Activated CD8-positive, alpha-beta T cell treated with anti-CD3 and anti-CD28 coated beads, Interleukin-2, amount 10 ng/mL, durations not matched to agents 7 days and 5 days (primary cell): ENCODE measurements at regions not wholly inside any gene's neighbourhood (a gene's known extent, or its start where the extent isn't known, plus 50 kb on each side); places are given as distances from the start of the nearest gene placed in this dataset.
A peak's percentile ranks its signal among the peaks of the same experiment; 100 is the strongest.
"Not testable (repeated sequence)": the region's sequence is repeated elsewhere in the genome, so short reads cannot be mapped to it uniquely, and the experiment has no call there.

Experiments
- ATAC-seq: fragments of 150-1000 bp; cut with Tn5 transposase; one replicate; pipeline ENCODE4 v1.10.0; 2021; ENCODE audit warnings: moderate library complexity
- CTCF ChIA-PET: fragments of 350-600 bp; sonication (Branson Sonifier 250); formaldehyde crosslinking; loops from one replicate; lab custom pipeline; 2021; ENCODE audit warnings: antibody characterized with exemption; lab: Charles Lee
- POLR2A ChIA-PET: fragments of 350-600 bp; sonication (Branson Sonifier 250); formaldehyde crosslinking; loops from one replicate; lab custom pipeline; 2021; ENCODE audit warnings: antibody characterized with exemption; lab: Charles Lee
- DNase-seq: peaks from one replicate; pipeline ENCODE4 v3.0.0-alpha.2; 2020
- H3K27ac Mint-ChIP-seq: one replicate; pipeline ENCODE4 v1.8.0; 2021; ENCODE audit warnings: mild to moderate bottlenecking, mixed read lengths
- H3K27me3 Mint-ChIP-seq: one replicate; pipeline ENCODE4 v1.8.0; 2021; ENCODE audit warnings: low read depth, mixed read lengths
- H3K36me3 Mint-ChIP-seq: one replicate; pipeline ENCODE4 v1.8.0; 2021; ENCODE audit warnings: low read depth, mixed read lengths
- H3K4me1 Mint-ChIP-seq: one replicate; pipeline ENCODE4 v1.8.0; 2021; ENCODE audit warnings: low read depth, mixed read lengths
- H3K4me3 Mint-ChIP-seq: one replicate; pipeline ENCODE4 v1.8.0; 2021; ENCODE audit warnings: mild to moderate bottlenecking, mixed read lengths
- H3K9me3 Mint-ChIP-seq: one replicate; pipeline ENCODE4 v1.8.0; 2022; ENCODE audit warnings: mixed read lengths; ENCODE audit not compliant: insufficient read depth

GRCh38 chr10:78096486-78096885 is 62.8 kb downstream of the RPS24 start:
- POLR2A ChIA-PET, CTCF ChIA-PET, ATAC-seq, H3K4me3 Mint-ChIP-seq: not testable (repeated sequence)
- Mint-ChIP-seq H3K27ac (peak overlapping the region; percentile 43), H3K27me3 (peaks cover 27% of the 10 kb centered on the region), H3K9me3 (peaks cover 15% of the 10 kb centered on the region), H3K36me3 (peaks cover 15% of the 10 kb centered on the region), H3K4me1 (peaks cover 24% of the 10 kb centered on the region)
- peak; percentile 66 for DNase-seq

DNA sequence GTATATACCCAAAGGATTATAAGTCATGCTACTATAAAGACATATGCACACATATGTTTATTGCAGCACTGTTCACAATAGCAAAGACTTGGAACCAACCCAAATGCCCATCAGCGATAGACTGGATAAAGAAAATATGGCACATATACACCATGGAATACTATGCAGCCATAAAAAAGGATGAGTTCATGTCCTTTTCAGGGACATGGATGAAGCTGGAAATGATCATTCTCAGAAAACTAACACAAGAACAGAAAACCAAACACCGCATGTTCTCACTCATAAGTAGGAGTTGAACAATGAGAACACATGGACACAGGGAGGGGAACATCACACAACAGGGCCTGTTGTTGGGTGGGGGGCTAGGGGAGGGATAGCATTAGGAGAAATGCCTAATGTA is 68.9 kb downstream of the RPS24 start:
- peaks cover 28% of the 10 kb centered on the region for H3K27me3 Mint-ChIP-seq

GRCh38 chr10:78109210-78109609 is 75.5 kb downstream of the RPS24 start:
- H3K4me1 Mint-ChIP-seq = no peaks in the 10 kb centered on the region
- H3K27me3 Mint-ChIP-seq = peaks cover 21% of the 10 kb centered on the region
- H3K9me3 Mint-ChIP-seq = peaks cover 4% of the 10 kb centered on the region
- ATAC-seq (no peak), DNase-seq (no peak)
- no peaks in the 10 kb centered on the region for H3K36me3 Mint-ChIP-seq
- ChIA-PET CTCF (no interaction called here), POLR2A (no interaction called here)
- H3K27ac Mint-ChIP-seq = no peak overlapping the region
- H3K4me3 Mint-ChIP-seq = no peak overlapping the region

More for the DNA sequence above, 68.9 kb downstream of the RPS24 start:
- CTCF ChIA-PET, H3K36me3 Mint-ChIP-seq, DNase-seq, H3K4me1 Mint-ChIP-seq, H3K4me3 Mint-ChIP-seq, ATAC-seq, H3K27ac Mint-ChIP-seq, POLR2A ChIA-PET: not testable (repeated sequence)
- H3K9me3 Mint-ChIP-seq = peaks cover 34% of the 10 kb centered on the region

DNA sequence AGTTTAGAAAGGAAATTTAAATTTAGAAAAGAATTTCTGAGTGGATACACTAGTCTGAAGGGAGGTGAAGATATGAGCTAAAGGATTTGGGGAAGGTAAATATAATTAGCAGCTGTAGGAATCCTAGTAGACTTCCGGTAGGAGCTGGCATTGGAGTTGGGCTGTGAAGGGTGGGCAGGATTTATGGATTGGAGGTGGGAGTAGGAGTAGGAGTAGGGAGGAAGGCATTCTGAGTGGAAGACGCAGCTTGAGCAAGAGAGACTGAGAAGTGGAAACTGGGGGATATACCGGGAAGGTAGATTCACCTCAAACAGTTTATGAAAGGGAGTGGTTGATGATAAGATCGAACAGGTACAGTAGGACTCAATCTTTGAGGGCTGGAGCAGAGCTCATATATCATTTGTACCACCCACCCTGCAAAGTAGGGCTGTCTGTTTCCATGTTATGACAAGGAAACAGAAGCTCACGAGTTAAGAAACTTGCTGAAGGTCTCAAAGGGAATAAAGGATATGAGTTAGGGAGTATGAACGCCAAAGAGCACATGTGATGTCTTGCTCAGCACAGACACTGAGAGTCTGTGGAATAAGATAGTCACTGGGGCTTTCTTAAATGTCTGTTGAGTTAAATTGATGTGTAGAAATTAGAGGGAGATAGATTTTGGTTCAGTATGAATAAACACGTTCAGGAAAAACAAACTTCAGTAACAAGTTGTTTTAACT is 81.6 kb downstream of the RPS24 start:
- no peak for DNase-seq
- Mint-ChIP-seq H3K27me3 (peaks cover 25% of the 10 kb centered on the region), H3K4me3 (no peak overlapping the region), H3K9me3 (no peaks in the 10 kb centered on the region), H3K27ac (no peak overlapping the region), H3K36me3 (no peaks in the 10 kb centered on the region), H3K4me1 (no peaks in the 10 kb centered on the region)
- no peak for ATAC-seq
- ChIA-PET POLR2A (no interaction called here), CTCF (no interaction called here)

GRCh38 chr10:78116361-78116760 is 82.7 kb downstream of the RPS24 start:
- Mint-ChIP-seq H3K9me3 (peaks cover 7% of the 10 kb centered on the region), H3K27ac (no peak overlapping the region), H3K27me3 (peaks cover 26% of the 10 kb centered on the region), H3K36me3 (no peaks in the 10 kb centered on the region), H3K4me3 (no peak overlapping the region), H3K4me1 (no peaks in the 10 kb centered on the region)
- no peak for ATAC-seq
- CTCF ChIA-PET = no interaction called here
- no peak for DNase-seq
- POLR2A ChIA-PET = no interaction called here

GRCh38 chr10:78118591-78118990 is 84.9 kb downstream of the RPS24 start:
- no peak for DNase-seq
- ATAC-seq = no peak
- ChIA-PET POLR2A (no interaction called here), CTCF (no interaction called here)
- no peak overlapping the region for H3K4me3 Mint-ChIP-seq
- H3K9me3 Mint-ChIP-seq = peaks cover 24% of the 10 kb centered on the region
- H3K4me1 Mint-ChIP-seq = no peaks in the 10 kb centered on the region
- peaks cover 18% of the 10 kb centered on the region for H3K27me3 Mint-ChIP-seq
- no peak overlapping the region for H3K27ac Mint-ChIP-seq
- H3K36me3 Mint-ChIP-seq = no peaks in the 10 kb centered on the region

DNA sequence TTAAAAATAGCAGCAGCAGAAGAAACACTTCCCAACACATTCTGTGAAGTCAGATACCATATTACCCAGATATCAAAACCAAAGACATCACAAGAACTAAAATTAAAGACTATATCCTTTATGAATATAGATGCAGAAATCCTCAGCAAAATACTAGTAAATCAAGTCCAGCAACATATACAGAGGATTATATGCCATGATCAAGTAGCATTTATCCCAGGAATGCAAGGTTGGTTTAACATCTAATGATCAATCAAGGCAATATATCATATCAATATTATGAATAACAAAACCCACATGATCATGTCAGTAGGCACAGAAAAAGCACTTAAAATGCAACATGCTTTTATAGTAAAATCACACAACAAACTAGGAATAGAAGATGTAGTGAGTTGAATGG is 88.1 kb downstream of the RPS24 start:
- ChIA-PET CTCF (no interaction called here), POLR2A (no interaction called here)
- peaks cover 24% of the 10 kb centered on the region for H3K9me3 Mint-ChIP-seq
- no peak for DNase-seq
- H3K27ac Mint-ChIP-seq = no peak overlapping the region
- ATAC-seq = no peak
- no peaks in the 10 kb centered on the region for H3K4me1 Mint-ChIP-seq
- no peak overlapping the region for H3K4me3 Mint-ChIP-seq
- peaks cover 6% of the 10 kb centered on the region for H3K27me3 Mint-ChIP-seq
- no peaks in the 10 kb centered on the region for H3K36me3 Mint-ChIP-seq

- ATAC-seq = no peak
- Mint-ChIP-seq H3K36me3 (no peaks in the 10 kb centered on the region), H3K27ac (no peak overlapping the region), H3K27me3 (peaks cover 6% of the 10 kb centered on the region), H3K9me3 (peaks cover 24% of the 10 kb centered on the region), H3K4me3 (no peak overlapping the region), H3K4me1 (no peaks in the 10 kb centered on the region)
- ChIA-PET CTCF (no interaction called here), POLR2A (no interaction called here)
- DNase-seq = no peak
Measured at GRCh38 chr10:78124167-78124566, 90.5 kb downstream of the RPS24 start.

DNA sequence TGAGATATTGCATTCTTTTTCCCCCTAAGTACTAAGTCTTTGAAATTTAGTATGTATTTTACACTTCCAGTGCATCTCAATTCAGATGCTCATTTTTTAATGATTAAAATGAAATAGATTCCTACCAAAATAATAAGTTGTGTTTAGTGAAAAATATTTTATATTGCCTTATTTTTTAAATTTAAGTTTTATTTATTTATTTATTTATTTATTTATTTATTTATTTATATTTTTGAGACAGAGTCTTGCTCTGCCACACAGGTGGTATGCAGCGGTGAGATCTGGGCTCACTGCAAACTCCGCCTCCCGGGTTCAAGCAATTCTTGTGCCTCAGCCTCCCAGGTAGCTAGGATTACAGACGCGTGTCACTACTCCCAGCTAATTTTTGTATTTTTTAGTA is 95.5 kb downstream of the RPS24 start:
- H3K4me1 Mint-ChIP-seq = no peaks in the 10 kb centered on the region
- peaks cover 2% of the 10 kb centered on the region for H3K27me3 Mint-ChIP-seq
- no peaks in the 10 kb centered on the region for H3K9me3 Mint-ChIP-seq
- H3K27ac Mint-ChIP-seq = no peak overlapping the region
- ATAC-seq (no peak), DNase-seq (no peak)
- ChIA-PET POLR2A (no interaction called here), CTCF (no interaction called here)
- no peak overlapping the region for H3K4me3 Mint-ChIP-seq
- no peaks in the 10 kb centered on the region for H3K36me3 Mint-ChIP-seq

- Mint-ChIP-seq H3K4me1 (no peaks in the 10 kb centered on the region), H3K27me3 (peaks cover 6% of the 10 kb centered on the region), H3K36me3 (no peaks in the 10 kb centered on the region), H3K9me3 (no peaks in the 10 kb centered on the region), H3K27ac (no peak overlapping the region), H3K4me3 (no peak overlapping the region)
- POLR2A ChIA-PET = no interaction called here
- ATAC-seq (no peak), DNase-seq (no peak)
- CTCF ChIA-PET = interaction anchor here (0.7 kb wide), 1 partner anchor 84 kb away, joined by 3 read pairs; no protein-coding TSS in a partner anchor
Measured at GRCh38 chr10:78130966-78131710, 97.5 kb downstream of the RPS24 start.

DNA sequence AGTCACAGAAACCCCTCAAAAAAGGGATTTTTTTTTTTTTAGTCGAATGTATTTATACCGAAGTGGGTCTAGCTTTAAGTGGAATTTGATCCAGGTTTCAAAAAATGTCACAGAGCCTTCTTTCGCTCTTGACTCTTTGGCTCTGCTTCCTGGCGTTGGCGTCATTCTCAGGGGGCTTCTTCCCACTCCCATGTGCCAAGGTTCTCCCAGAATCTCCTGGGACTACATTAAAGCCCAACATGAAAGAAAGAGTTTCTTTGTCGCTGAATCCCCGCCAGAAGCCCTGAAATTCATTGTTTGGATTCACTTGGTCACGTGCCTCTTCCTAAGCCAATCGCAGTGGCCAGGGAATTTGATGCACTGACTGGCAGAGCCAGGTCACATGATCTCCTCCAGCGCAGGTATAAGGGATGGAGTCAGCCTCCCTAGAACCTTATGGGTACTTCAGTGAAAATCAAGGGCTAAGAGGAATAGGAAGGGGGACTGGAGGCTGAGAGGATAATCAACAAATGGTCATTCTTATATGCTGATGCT is 101.2 kb downstream of the RPS24 start:
- H3K27me3 Mint-ChIP-seq = peaks cover 9% of the 10 kb centered on the region
- H3K4me3 Mint-ChIP-seq = no peak overlapping the region
- DNase-seq (no peak), ATAC-seq (no peak)
- no peaks in the 10 kb centered on the region for H3K36me3 Mint-ChIP-seq
- ChIA-PET POLR2A (interaction anchor here (0.7 kb wide), 1 partner anchor 1078 kb away, joined by 4 read pairs; no protein-coding TSS in a partner anchor), CTCF (no interaction called here)
- no peak overlapping the region for H3K27ac Mint-ChIP-seq
- no peaks in the 10 kb centered on the region for H3K9me3 Mint-ChIP-seq
- H3K4me1 Mint-ChIP-seq = no peaks in the 10 kb centered on the region

GRCh38 chr10:78137147-78137546 is 103.5 kb downstream of the RPS24 start:
- no peak for ATAC-seq
- Mint-ChIP-seq H3K4me3 (no peak overlapping the region), H3K9me3 (no peaks in the 10 kb centered on the region), H3K27ac (no peak overlapping the region), H3K4me1 (no peaks in the 10 kb centered on the region), H3K27me3 (peaks cover 13% of the 10 kb centered on the region), H3K36me3 (no peaks in the 10 kb centered on the region)
- ChIA-PET POLR2A (no interaction called here), CTCF (no interaction called here)
- no peak for DNase-seq
